Endothelial cell (in vitro differentiated cells): ENCODE measurements at regions not wholly inside any gene's neighbourhood (a gene's known extent, or its start where the extent isn't known, plus 50 kb on each side); places are given as distances from the start of the nearest gene placed in this dataset.

Source experiments
- DNase-seq: peaks from one replicate; pipeline ENCODE4 v3.0.0; 2021; ENCODE audit warnings: low spot score
- H3K27ac Mint-ChIP-seq: one replicate; pipeline ENCODE4 v1.8.0; 2021; ENCODE audit warnings: mixed read lengths, inconsistent platforms; ENCODE audit not compliant: unreplicated experiment
- H3K27me3 Mint-ChIP-seq: one replicate; pipeline ENCODE4 v1.8.0; 2021; ENCODE audit warnings: mild to moderate bottlenecking, moderate library complexity, mixed read lengths, inconsistent platforms; ENCODE audit not compliant: unreplicated experiment
- H3K36me3 Mint-ChIP-seq: one replicate; pipeline ENCODE4 v1.8.0; 2021; ENCODE audit warnings: mild to moderate bottlenecking, low read depth, mixed read lengths, inconsistent platforms; ENCODE audit not compliant: unreplicated experiment
- H3K4me1 Mint-ChIP-seq: one replicate; pipeline ENCODE4 v1.8.0; 2021; ENCODE audit warnings: mild to moderate bottlenecking, mixed read lengths, inconsistent platforms; ENCODE audit not compliant: unreplicated experiment
- H3K4me3 Mint-ChIP-seq: one replicate; pipeline ENCODE4 v1.8.0; 2021; ENCODE audit warnings: mild to moderate bottlenecking, mixed read lengths, inconsistent platforms; ENCODE audit not compliant: unreplicated experiment
- H3K9me3 Mint-ChIP-seq: one replicate; pipeline ENCODE4 v1.8.0; 2021; ENCODE audit warnings: mixed read lengths, inconsistent platforms; ENCODE audit not compliant: unreplicated experiment
- CTCF ChIP-seq: fragments of 200-600 bp; sonication (generic); IDR thresholded peaks from one replicate; pipeline ENCODE4 v1.5.0; 2021; ENCODE audit warnings: antibody characterized with exemption; ENCODE audit not compliant: unreplicated experiment

- TF ChIP-seq CTCF: no peak
- H3K9me3 Mint-ChIP-seq: no peaks in the 10 kb centered on the region
- DNase-seq: no peak
- no peaks in the 10 kb centered on the region for H3K36me3 Mint-ChIP-seq
- H3K4me3 Mint-ChIP-seq: no peak overlapping the region
- no peaks in the 10 kb centered on the region for H3K27me3 Mint-ChIP-seq
- no peaks in the 10 kb centered on the region for H3K4me1 Mint-ChIP-seq
- no peak overlapping the region for H3K27ac Mint-ChIP-seq
Measured at GRCh38 chr4:187603093-187604025, 392.2 kb upstream of the ZFP42 start.

GRCh38 chr4:187604984-187605383, 390.6 kb upstream of the ZFP42 start:
- no peak for TF ChIP-seq CTCF
- no peaks in the 10 kb centered on the region for H3K9me3 Mint-ChIP-seq
- no peak overlapping the region for H3K4me3 Mint-ChIP-seq
- H3K27ac Mint-ChIP-seq: no peak overlapping the region
- no peaks in the 10 kb centered on the region for H3K4me1 Mint-ChIP-seq
- H3K27me3 Mint-ChIP-seq: no peaks in the 10 kb centered on the region
- H3K36me3 Mint-ChIP-seq: no peaks in the 10 kb centered on the region
- no peak for DNase-seq

GRCh38 chr4:187606581-187606980, 389.0 kb upstream of the ZFP42 start:
- DNase-seq: peak; percentile 48
- H3K4me3 Mint-ChIP-seq: no peak overlapping the region
- TF ChIP-seq CTCF: peak; percentile 91
- H3K9me3 Mint-ChIP-seq: no peaks in the 10 kb centered on the region
- no peak overlapping the region for H3K27ac Mint-ChIP-seq
- H3K36me3 Mint-ChIP-seq: no peaks in the 10 kb centered on the region
- H3K27me3 Mint-ChIP-seq: no peaks in the 10 kb centered on the region
- H3K4me1 Mint-ChIP-seq: no peaks in the 10 kb centered on the region

GRCh38 chr4:187608001-187608421, 387.6 kb upstream of the ZFP42 start:
- Mint-ChIP-seq H3K36me3 (no peaks in the 10 kb centered on the region), H3K4me3 (no peak overlapping the region), H3K4me1 (no peaks in the 10 kb centered on the region), H3K27me3 (no peaks in the 10 kb centered on the region), H3K9me3 (no peaks in the 10 kb centered on the region), H3K27ac (no peak overlapping the region)
- DNase-seq: no peak
- no peak for TF ChIP-seq CTCF

- H3K4me1 Mint-ChIP-seq: no peaks in the 10 kb centered on the region
- H3K27me3 Mint-ChIP-seq: no peaks in the 10 kb centered on the region
- no peak for DNase-seq
Measured at GRCh38 chr4:187612301-187612700, 383.3 kb upstream of the ZFP42 start.

More at GRCh38 chr4:187612301-187612700, 383.3 kb upstream of the ZFP42 start:
- TF ChIP-seq CTCF: no peak
- Mint-ChIP-seq H3K27ac (no peak overlapping the region), H3K9me3 (no peaks in the 10 kb centered on the region), H3K4me3 (no peak overlapping the region), H3K36me3 (no peaks in the 10 kb centered on the region)
